Activated naive CD4-positive, alpha-beta T cell treated with Interleukin-2 at 50 U/mL for 16 hours (primary cell): ENCODE measurements at regions not wholly inside any gene's neighbourhood (a gene's known extent, or its start where the extent isn't known, plus 50 kb on each side); places are given as distances from the start of the nearest gene placed in this dataset.
"Not testable (repeated sequence)": the region's sequence is repeated elsewhere in the genome, so short reads cannot be mapped to it uniquely, and the experiment has no call there.

Source experiments
- DNase-seq: peaks from one replicate; pipeline ENCODE4 v3.0.0-alpha.2; 2020

GRCh38 chr4:66340286-66340893, 670.1 kb upstream of the EPHA5 start:
- no peak for DNase-seq

GRCh38 chr4:66339007-66339406, 668.7 kb upstream of the EPHA5 start:
- no peak for DNase-seq

GRCh38 chr4:66331761-66332160, 661.5 kb upstream of the EPHA5 start:
- no peak for DNase-seq

- DNase-seq, result no peak
These were observed 659.8 kb upstream of the EPHA5 start for GRCh38 chr4:66330125-66330524.

- DNase-seq, result no peak
These were observed 658.7 kb upstream of the EPHA5 start for GRCh38 chr4:66328803-66329574.

GRCh38 chr4:66307641-66308438, 637.6 kb upstream of the EPHA5 start:
- DNase-seq, result no peak

GRCh38 chr4:66300336-66300934, 630.1 kb upstream of the EPHA5 start:
- DNase-seq, result no peak

GRCh38 chr4:66298569-66298968, 628.3 kb upstream of the EPHA5 start:
- no peak for DNase-seq

GRCh38 chr4:66297703-66298102, 627.4 kb upstream of the EPHA5 start:
- no peak for DNase-seq

- DNase-seq, result no peak
These were observed 624.3 kb upstream of the EPHA5 start for GRCh38 chr4:66294638-66295037.

- DNase-seq, result no peak
These were observed 614.7 kb upstream of the EPHA5 start for GRCh38 chr4:66284991-66285451.

- DNase-seq, result no peak
These were observed 608.8 kb upstream of the EPHA5 start for GRCh38 chr4:66279084-66279483.

- no peak for DNase-seq
These were observed 605.2 kb upstream of the EPHA5 start for GRCh38 chr4:66275411-66276038.

GRCh38 chr4:66273110-66273509, 602.8 kb upstream of the EPHA5 start:
- no peak for DNase-seq

GRCh38 chr4:66270356-66270755, 600.1 kb upstream of the EPHA5 start:
- DNase-seq, result not testable (repeated sequence)

- DNase-seq, result not testable (repeated sequence)
These were observed 596.3 kb upstream of the EPHA5 start for GRCh38 chr4:66266554-66266953.

- no peak for DNase-seq
These were observed 595.7 kb upstream of the EPHA5 start for GRCh38 chr4:66266035-66266434.

GRCh38 chr4:66252291-66252690, 582.0 kb upstream of the EPHA5 start:
- DNase-seq, result no peak

- DNase-seq, result no peak
These were observed 576.4 kb upstream of the EPHA5 start for GRCh38 chr4:66246643-66247042.

GRCh38 chr4:66235876-66236275, 565.6 kb upstream of the EPHA5 start:
- no peak for DNase-seq

- DNase-seq, result no peak
These were observed 559.6 kb upstream of the EPHA5 start for GRCh38 chr4:66229885-66230284.

- DNase-seq, result no peak
These were observed 555.2 kb upstream of the EPHA5 start for GRCh38 chr4:66225539-66225938.
